Subcutaneous abdominal adipose tissue (tissue), 5 donors: ENCODE measurements at regions not wholly inside any gene's neighbourhood (a gene's known extent, or its start where the extent isn't known, plus 50 kb on each side); places are given as distances from the start of the nearest gene placed in this dataset.

Source experiments
- H3K27ac ChIP-seq: one replicate; pipeline ENCODE4 v1.7.0; 2013; ENCODE audit warnings: low read depth, mild to moderate bottlenecking, inconsistent platforms, low read length, moderate library complexity
- H3K27me3 ChIP-seq, 5 donors: one replicate each; pipeline ENCODE4 v1.7.0; 2013; ENCODE audit warnings: low read length in 5 of 5, inconsistent platforms in 1 of 5; ENCODE audit not compliant: control insufficient read depth in 5 of 5, insufficient read depth in 4 of 5
- H3K36me3 ChIP-seq, 5 donors: one replicate each; pipeline ENCODE4 v1.7.0; 2013; ENCODE audit warnings: low read length in 5 of 5; ENCODE audit not compliant: control insufficient read depth in 5 of 5, insufficient read depth in 5 of 5
- H3K4me1 ChIP-seq, 5 donors: one replicate each; pipeline ENCODE4 v1.7.0; 2013; ENCODE audit warnings: low read length in 5 of 5, mild to moderate bottlenecking in 3 of 5, moderate library complexity in 1 of 5; ENCODE audit not compliant: control insufficient read depth in 5 of 5, insufficient read depth in 5 of 5
- H3K4me3 ChIP-seq, 5 donors: one replicate each; pipeline ENCODE4 v1.7.0; 2013; ENCODE audit warnings: low read length in 5 of 5, low read depth in 1 of 5
- H3K9ac ChIP-seq, 5 donors: one replicate each; pipeline ENCODE4 v1.7.0; 2013; ENCODE audit warnings: low read length in 5 of 5, mild to moderate bottlenecking in 4 of 5, moderate library complexity in 3 of 5
- H3K9me3 ChIP-seq, 5 donors: one replicate each; pipeline ENCODE4 v1.7.0; 2013; ENCODE audit warnings: low read length in 5 of 5; ENCODE audit not compliant: control insufficient read depth in 5 of 5
- donor health status: healthy.
- donor health status: healthy.
- donor health status: healthy.
- donor health status: healthy.
- donor health status: healthy.

DNA sequence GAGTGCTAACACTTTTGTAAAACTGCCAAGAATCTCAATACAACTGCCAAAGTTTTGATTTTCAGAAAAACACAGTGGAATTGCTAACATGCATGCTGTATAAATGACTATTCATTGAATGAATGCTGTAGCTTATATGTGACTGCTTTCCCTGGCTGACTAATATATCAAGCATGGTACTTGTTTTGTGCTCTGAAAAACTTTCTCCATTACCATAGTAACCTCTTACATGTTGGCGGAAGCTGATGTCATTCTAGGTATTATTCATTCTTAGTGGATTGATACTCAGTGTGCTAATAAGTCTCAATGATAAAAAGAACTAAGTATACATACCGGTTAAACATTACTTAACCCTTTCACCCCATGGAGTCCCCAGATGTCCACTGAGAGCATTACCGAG, 166.1 kb upstream of the MYO16 start:
- no peak overlapping the region for H3K4me3 ChIP-seq
- H3K4me1 ChIP-seq, result no peaks in the 10 kb centered on the region
- H3K9me3 ChIP-seq, result no peaks in the 10 kb centered on the region
- no peak overlapping the region for H3K27ac ChIP-seq
- H3K36me3 ChIP-seq, result no peaks in the 10 kb centered on the region
- H3K9ac ChIP-seq, result no peak overlapping the region
- no peaks in the 10 kb centered on the region for H3K27me3 ChIP-seq

DNA sequence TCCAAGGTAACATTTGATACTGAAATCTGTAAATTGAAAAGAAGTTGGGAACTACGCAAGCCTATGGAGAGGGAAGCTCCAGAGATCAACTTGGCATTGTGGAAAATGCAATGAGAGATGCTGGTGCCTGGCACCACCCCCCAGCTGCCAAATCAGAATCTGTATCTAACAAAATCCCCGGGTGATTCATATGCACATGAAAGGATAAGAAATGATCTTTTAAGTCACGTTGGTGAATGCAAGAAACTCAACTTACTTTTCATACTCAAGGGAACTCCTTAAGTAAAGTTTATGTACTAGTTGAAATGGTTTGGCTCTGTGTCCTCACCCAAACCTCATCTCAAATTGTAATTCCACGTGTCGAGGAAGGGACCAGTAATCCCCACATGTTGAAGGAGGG, 158.5 kb upstream of the MYO16 start:
- Histone ChIP-seq H3K4me1 (no peaks in the 10 kb centered on the region), H3K36me3 (no peaks in the 10 kb centered on the region), H3K9me3 (no peaks in the 10 kb centered on the region), H3K27me3 (peaks cover 0 to 3% (median 0%) of the 10 kb centered on the region in 5 donors), H3K27ac (no peak overlapping the region), H3K4me3 (no peak overlapping the region), H3K9ac (no peak overlapping the region)

DNA sequence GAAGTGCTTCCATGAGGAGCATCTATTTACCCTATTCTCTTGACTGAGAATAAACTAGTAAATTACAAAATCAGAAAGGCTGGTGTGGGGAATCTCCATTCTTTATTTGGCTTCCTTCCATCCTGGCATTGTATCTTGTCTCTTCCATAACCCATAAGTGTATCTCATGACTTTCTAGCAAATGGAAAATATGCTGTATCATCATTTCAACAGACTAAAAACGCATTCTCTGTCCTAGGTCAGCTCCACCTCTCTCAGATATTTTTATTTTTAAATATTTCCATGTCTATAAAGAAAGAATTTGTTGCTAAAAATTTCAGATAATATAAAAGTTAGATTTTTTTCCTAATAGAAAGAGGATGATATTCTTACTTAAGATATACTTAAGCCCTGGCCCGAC, 154.2 kb upstream of the MYO16 start:
- Histone ChIP-seq H3K27ac (no peak overlapping the region), H3K27me3 (peaks cover 0 to 3% (median 0%) of the 10 kb centered on the region in 5 donors), H3K9ac (no peak overlapping the region), H3K9me3 (no peaks in the 10 kb centered on the region), H3K36me3 (no peaks in the 10 kb centered on the region), H3K4me3 (no peak overlapping the region), H3K4me1 (no peaks in the 10 kb centered on the region)

DNA sequence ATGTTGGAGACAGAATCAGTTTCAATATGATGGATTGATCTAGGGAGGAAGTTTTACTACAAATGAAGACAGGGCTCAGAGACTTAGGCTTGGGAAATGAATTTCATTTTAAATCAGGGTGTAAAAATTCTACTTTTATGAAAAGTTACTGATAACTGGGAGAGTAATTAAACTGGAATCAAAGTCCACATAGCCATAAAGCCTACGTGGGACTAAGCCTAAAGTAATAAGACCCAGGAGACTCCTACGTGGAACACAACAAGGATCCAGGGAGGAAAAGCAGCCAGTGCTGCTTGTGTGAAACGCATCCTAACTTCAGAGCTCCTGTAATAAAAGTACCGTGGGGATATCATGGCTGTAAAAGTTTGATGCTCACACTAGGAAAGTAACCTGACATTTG, 152.0 kb upstream of the MYO16 start:
- H3K4me1 ChIP-seq, result no peaks in the 10 kb centered on the region
- H3K9ac ChIP-seq, result no peak overlapping the region
- no peaks in the 10 kb centered on the region for H3K9me3 ChIP-seq
- H3K36me3 ChIP-seq, result no peaks in the 10 kb centered on the region
- H3K4me3 ChIP-seq, result no peak overlapping the region
- H3K27me3 ChIP-seq, result no peaks in the 10 kb centered on the region
- H3K27ac ChIP-seq, result no peak overlapping the region

DNA sequence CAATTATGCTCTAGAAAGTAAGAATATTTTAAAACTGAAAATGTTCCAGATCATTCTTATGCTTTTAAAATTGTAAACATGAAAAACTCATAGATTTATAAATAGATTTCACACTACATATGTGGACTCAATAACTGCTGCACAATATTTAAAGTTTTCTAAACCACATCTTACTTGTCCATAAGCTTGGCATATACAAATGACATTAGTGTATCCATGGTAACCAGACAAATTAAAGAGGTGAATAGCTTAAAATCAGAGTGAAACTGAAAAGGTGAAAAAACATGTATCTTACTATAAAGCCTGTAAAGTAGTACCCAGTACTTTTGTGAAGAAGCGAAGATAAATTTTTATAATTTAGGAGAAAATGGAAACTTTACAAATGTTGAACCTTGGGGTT, 151.2 kb upstream of the MYO16 start:
- Histone ChIP-seq H3K27ac (no peak overlapping the region), H3K36me3 (no peaks in the 10 kb centered on the region), H3K27me3 (no peaks in the 10 kb centered on the region)

DNA sequence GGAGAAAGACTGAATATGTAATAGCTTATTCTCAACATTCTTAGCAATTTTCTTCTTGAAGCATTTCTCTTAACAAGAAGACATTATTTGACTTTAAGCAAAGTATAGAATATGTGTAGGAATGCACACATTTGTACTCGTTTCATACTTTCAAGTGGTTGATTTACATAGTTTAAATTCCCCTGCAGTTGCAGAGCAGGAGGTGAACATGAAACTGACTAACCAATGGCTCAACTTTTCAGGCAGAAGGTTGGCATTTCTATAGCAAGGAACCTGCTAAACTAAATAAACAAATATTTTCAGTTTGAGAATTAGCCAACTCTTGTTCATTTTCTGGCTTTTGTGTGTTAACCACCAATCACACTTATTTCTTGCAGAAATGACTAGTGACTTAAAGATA, 145.4 kb upstream of the MYO16 start:
- no peaks in the 10 kb centered on the region for H3K36me3 ChIP-seq
- H3K27ac ChIP-seq, result no peak overlapping the region
- H3K4me1 ChIP-seq, result no peaks in the 10 kb centered on the region
- H3K9me3 ChIP-seq, result peaks cover 0 to 7% (median 0%) of the 10 kb centered on the region in 5 donors
- H3K9ac ChIP-seq, result no peak overlapping the region
- peaks cover 0 to 10% (median 0%) of the 10 kb centered on the region in 5 donors for H3K27me3 ChIP-seq
- no peak overlapping the region for H3K4me3 ChIP-seq

More for the DNA sequence above, 151.2 kb upstream of the MYO16 start:
- H3K4me1 ChIP-seq, result no peaks in the 10 kb centered on the region
- no peak overlapping the region for H3K4me3 ChIP-seq
- H3K9me3 ChIP-seq, result no peaks in the 10 kb centered on the region
- H3K9ac ChIP-seq, result no peak overlapping the region

DNA sequence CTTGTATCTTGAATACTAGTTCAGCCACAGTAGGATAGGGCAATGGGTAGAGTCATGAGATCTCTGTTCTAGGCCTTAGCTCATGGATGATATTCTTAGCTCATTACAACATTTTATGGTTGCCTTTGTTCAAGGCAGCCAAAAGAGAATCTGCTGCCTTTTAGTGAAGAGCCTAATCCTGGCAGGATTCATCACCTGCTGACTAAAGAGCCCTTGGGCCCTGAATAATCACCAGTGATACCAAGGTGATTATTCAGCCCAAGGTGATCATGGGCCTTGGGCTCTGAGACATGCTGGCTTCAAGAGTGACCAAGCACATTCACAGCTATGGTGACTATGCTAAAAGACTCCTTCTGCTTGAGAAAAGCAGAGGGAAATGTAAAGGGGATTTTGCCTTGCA, 143.3 kb upstream of the MYO16 start:
- H3K9me3 ChIP-seq, result peaks cover 0 to 7% (median 0%) of the 10 kb centered on the region in 5 donors
- peaks cover 0 to 10% (median 0%) of the 10 kb centered on the region in 5 donors for H3K27me3 ChIP-seq
- H3K27ac ChIP-seq, result no peak overlapping the region
- no peak overlapping the region for H3K9ac ChIP-seq
- no peaks in the 10 kb centered on the region for H3K4me1 ChIP-seq
- no peaks in the 10 kb centered on the region for H3K36me3 ChIP-seq
- no peak overlapping the region for H3K4me3 ChIP-seq

DNA sequence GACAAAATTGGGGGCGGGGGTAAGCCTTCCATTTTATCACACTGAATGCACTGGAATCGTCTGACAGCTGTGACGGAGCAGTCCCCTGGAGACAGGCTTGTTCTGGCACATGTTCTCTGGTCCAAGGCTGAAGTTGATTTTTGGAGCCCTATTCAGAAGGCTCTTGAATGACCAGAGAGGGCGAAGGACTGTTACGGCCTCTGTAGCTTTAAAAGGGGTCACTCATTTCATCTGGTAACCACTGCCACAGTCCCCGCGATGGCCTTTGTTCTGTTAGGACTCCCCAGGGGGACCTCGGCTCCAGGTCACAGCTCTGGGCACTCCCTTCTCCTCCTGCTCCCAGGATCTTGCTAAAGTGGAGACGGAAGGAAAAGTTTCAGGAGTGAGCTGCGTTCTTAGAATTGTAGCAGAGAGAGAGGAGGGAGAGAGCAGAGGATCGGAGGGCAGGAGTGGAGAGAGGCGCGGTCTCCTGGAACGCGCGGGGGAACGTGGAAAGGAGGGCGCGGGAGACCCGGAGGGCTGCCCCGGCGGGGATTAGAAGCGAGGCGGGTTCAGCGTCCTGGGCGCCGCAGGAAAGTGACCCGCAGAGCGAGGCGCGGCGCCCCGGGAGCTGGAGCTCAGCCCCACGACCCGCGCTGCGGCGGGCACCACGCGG, 134.3 kb upstream of the MYO16 start:
- Histone ChIP-seq H3K9ac (no peak overlapping the region), H3K27me3 (peaks cover 16 to 35% (median 21%) of the 10 kb centered on the region in 5 donors), H3K27ac (no peak overlapping the region), H3K4me1 (peaks cover 0 to 22% (median 12%) of the 10 kb centered on the region in 5 donors), H3K36me3 (no peaks in the 10 kb centered on the region), H3K9me3 (no peaks in the 10 kb centered on the region), H3K4me3 (peak overlapping the region in 4 of 5 donors; percentile 8 to 31 (median 20))

DNA sequence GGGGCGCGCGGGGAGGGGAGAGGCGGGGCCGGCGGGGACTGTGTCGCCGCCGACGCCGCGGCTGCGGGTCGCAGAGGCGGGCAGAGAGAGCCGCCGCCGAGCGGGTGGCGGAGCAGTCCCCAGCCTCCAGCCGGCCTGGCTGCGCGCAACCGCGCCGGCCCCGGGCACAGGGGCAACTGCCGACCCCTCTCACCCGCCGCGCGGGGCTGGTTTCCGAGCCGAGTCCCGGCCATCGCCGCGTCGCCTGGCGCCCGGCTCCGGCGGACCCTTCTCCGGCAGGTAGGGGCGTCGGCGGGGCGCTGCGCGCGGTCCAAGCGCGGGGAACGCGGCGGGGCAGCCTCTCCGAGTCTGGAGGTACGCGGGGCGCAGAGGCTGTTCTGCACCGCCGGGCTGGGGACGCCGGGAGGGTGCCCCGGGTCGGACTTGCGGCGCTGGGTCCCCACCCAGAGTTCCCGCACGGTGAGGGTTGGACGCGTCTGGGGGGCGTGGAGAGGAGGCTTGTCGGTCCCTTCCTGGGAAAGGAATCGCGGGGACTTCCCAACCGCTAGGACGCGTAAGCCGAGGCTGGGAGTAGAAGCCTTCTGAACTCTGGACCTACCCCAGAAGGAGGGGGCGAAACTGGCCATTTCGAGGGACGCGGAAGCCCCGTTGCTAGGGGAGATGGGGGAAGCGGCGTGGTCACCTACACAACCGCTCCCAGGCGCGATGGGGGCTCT, 133.6 kb upstream of the MYO16 start:
- Histone ChIP-seq H3K4me3 (peak overlapping the region in 4 of 5 donors; percentile 7 to 58 (median 37)), H3K9ac (no peak overlapping the region), H3K27me3 (peaks cover 16 to 35% (median 21%) of the 10 kb centered on the region in 5 donors), H3K9me3 (no peaks in the 10 kb centered on the region), H3K4me1 (peaks cover 0 to 22% (median 12%) of the 10 kb centered on the region in 5 donors), H3K36me3 (no peaks in the 10 kb centered on the region), H3K27ac (no peak overlapping the region)

DNA sequence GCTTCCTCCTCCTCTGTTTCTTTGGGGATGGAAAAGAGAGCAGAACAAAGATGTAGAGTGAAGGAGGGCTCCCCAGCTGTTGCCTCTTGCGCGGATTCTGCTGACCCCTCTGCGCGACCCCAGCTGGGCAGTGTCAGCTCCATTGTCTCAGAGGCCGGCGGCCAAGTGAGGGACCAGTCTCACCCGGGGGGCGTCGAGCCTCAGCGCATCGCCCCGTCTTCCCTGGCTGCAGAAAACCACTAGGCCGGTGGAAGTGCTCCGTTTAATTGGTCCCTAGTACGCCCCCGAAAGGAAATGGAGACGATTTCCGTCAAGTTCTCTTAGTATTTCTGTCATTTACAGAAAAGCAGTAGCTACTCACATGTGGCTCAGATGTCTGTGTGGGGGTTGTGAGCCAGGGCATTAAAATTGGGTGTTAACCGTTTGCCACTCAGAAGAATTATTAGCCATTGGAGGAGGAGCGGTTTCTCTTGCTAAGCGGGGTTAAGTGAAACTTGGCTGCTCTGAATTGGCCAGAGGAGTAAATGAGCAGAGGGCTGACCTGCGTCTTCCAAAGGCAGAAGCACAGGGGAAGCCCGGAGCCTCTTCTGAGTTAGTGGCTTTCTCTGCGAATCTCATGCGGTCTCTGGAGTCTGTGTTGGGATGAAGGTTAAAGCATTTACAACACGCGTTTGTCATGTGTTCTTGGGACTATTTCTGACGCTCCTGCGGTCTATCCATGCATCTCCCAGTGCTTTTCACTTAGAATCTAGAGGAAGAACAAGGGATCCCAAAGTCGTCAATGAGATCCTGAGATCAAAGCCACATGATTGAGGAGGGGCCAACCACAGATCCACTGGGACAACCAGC, 132.8 kb upstream of the MYO16 start:
- no peaks in the 10 kb centered on the region for H3K36me3 ChIP-seq
- H3K4me1 ChIP-seq, result peaks cover 0 to 22% (median 12%) of the 10 kb centered on the region in 5 donors
- H3K27me3 ChIP-seq, result peaks cover 16 to 35% (median 21%) of the 10 kb centered on the region in 5 donors
- H3K9me3 ChIP-seq, result no peaks in the 10 kb centered on the region
- H3K4me3 ChIP-seq, result peak overlapping the region; percentile 7 to 58 (median 53)
- no peak overlapping the region for H3K27ac ChIP-seq
- H3K9ac ChIP-seq, result no peak overlapping the region
